ENCODE measurements at regions not wholly inside any gene's neighbourhood (a gene's known extent, or its start where the extent isn't known, plus 50 kb on each side); places are given as distances from the start of the nearest gene placed in this dataset.

DNA sequence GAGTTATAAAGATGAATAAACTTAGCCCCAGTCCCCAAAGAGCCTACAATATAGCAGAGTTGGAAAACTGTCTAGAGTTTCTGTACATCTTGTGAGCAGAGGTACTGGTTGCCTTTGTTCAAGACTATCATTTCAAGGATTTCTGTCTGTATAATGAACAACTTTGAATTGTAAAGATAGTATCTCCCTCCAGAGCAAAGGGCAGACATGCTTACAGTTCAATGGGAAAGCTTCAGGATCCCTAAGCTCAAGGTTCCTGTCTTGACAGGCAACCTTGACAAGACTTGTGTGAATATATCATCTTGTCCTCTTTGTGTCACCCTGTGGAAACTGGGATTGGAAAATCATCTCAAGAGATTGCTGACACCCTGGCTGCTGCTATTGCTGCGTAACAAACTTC lies 242.8 kb upstream of the VLDLR start:
- no peak for TF ChIP-seq POLR2A (IDR thresholded peaks at IDR 0.05)
- TF ChIP-seq, protein P1, sequence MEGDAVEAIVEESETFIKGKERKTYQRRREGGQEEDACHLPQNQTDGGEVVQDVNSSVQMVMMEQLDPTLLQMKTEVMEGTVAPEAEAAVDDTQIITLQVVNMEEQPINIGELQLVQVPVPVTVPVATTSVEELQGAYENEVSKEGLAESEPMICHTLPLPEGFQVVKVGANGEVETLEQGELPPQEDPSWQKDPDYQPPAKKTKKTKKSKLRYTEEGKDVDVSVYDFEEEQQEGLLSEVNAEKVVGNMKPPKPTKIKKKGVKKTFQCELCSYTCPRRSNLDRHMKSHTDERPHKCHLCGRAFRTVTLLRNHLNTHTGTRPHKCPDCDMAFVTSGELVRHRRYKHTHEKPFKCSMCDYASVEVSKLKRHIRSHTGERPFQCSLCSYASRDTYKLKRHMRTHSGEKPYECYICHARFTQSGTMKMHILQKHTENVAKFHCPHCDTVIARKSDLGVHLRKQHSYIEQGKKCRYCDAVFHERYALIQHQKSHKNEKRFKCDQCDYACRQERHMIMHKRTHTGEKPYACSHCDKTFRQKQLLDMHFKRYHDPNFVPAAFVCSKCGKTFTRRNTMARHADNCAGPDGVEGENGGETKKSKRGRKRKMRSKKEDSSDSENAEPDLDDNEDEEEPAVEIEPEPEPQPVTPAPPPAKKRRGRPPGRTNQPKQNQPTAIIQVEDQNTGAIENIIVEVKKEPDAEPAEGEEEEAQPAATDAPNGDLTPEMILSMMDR (IDR thresholded peaks at IDR 0.05), result no peak

Data from testis (tissue), 2 donors.